ENCODE measurements at regions not wholly inside any gene's neighbourhood (a gene's known extent, or its start where the extent isn't known, plus 50 kb on each side); places are given as distances from the start of the nearest gene placed in this dataset.

- DNase-seq (ENCODE audit: low spot score), result no peak
- Histone ChIP-seq H2AFZ (peak overlapping the region; percentile 59), H3K4me1 (ENCODE audit: insufficient read depth) (0 out of 2 replicates have a peak, but pooled peaks cover 10% of the 10 kb centered on the region), H3K4me3 (no peak overlapping the region), H3K79me2 (replicated peaks; ENCODE audit: insufficient read depth) (no peaks in the 10 kb centered on the region), H3K4me2 (no peak overlapping the region), H3K36me3 (ENCODE audit: insufficient read depth) (no peaks in the 10 kb centered on the region), H3K9me2 (ENCODE audit: insufficient read depth) (0 out of 2 replicates have a peak, but pooled peaks cover 4% of the 10 kb centered on the region), H4K20me1 (replicated peaks; ENCODE audit: insufficient read depth) (no peaks in the 10 kb centered on the region), H3F3A (replicated peaks; ENCODE audit: low read depth) (no peaks in the 10 kb centered on the region; the same call in 1 of the 2 replicates), H3K27me3 (ENCODE audit: insufficient read depth) (no peaks in the 10 kb centered on the region), H3K27ac (ENCODE audit: low read depth) (no peak overlapping the region)
- no peak overlapping the region for H3K4me3 Mint-ChIP-seq
- peaks cover 21% of the 10 kb centered on the region for H3K27me3 Mint-ChIP-seq (ENCODE audit: insufficient read depth, low read depth, poor library complexity)
- peaks cover 10% of the 10 kb centered on the region for H3K9me3 Mint-ChIP-seq
- H3K4me1 Mint-ChIP-seq, result peaks cover 18% of the 10 kb centered on the region
- TF ChIP-seq POLR2AphosphoS5 (IDR thresholded peaks at IDR 0.05; ENCODE audit: low read depth) (no peak), ZNF331 (CRISPR knock-in tag; IDR thresholded peaks at IDR 0.05; ENCODE audit: low read depth) (no peak)
- no peak overlapping the region for H3K27ac Mint-ChIP-seq
- ATAC-seq, result peak; percentile 41
- H3K36me3 Mint-ChIP-seq (ENCODE audit: low read depth), result peaks cover 9% of the 10 kb centered on the region; the same call in 2 of the 3 replicates
These were observed 65.2 kb upstream of the CECR2 start for GRCh38 chr22:17303840-17304779.

GRCh38 chr22:17303441-17303839 lies 65.8 kb upstream of the CECR2 start:
- H3K4me2 ChIP-seq, result no peak overlapping the region
- H3F3A ChIP-seq (replicated peaks; ENCODE audit: low read depth), result no peaks in the 10 kb centered on the region; the same call in 1 of the 2 replicates
- 0 out of 2 replicates have a peak, but pooled peaks cover 4% of the 10 kb centered on the region for H3K9me2 ChIP-seq (ENCODE audit: insufficient read depth)
- ATAC-seq (no peak), DNase-seq (ENCODE audit: low spot score) (no peak)
- no peaks in the 10 kb centered on the region for H3K27me3 ChIP-seq (ENCODE audit: insufficient read depth)
- no peak overlapping the region; the same call in 2 of the 3 replicates for H3K4me3 Mint-ChIP-seq
- peaks cover 9% of the 10 kb centered on the region; the same call in 2 of the 3 replicates for H3K36me3 Mint-ChIP-seq (ENCODE audit: low read depth)
- no peak overlapping the region for H3K27ac Mint-ChIP-seq
- H4K20me1 ChIP-seq (replicated peaks; ENCODE audit: insufficient read depth), result no peaks in the 10 kb centered on the region
- H3K9me3 Mint-ChIP-seq, result peaks cover 16% of the 10 kb centered on the region
- H3K4me3 ChIP-seq, result no peak overlapping the region
- H3K27ac ChIP-seq (ENCODE audit: low read depth), result no peak overlapping the region
- H3K4me1 Mint-ChIP-seq, result peaks cover 18% of the 10 kb centered on the region
- H3K27me3 Mint-ChIP-seq (ENCODE audit: insufficient read depth, low read depth, poor library complexity), result peaks cover 21% of the 10 kb centered on the region
- no peaks in the 10 kb centered on the region for H3K36me3 ChIP-seq (ENCODE audit: insufficient read depth)
- peak overlapping the region; percentile 59 for H2AFZ ChIP-seq
- 0 out of 2 replicates have a peak, but pooled peaks cover 10% of the 10 kb centered on the region for H3K4me1 ChIP-seq (ENCODE audit: insufficient read depth)
- no peaks in the 10 kb centered on the region for H3K79me2 ChIP-seq (replicated peaks; ENCODE audit: insufficient read depth)
- TF ChIP-seq POLR2AphosphoS5 (IDR thresholded peaks at IDR 0.05; ENCODE audit: low read depth) (no peak), ETS1 (IDR thresholded peaks at IDR 0.05) (no peak), STAT1 (IDR thresholded peaks at IDR 0.05; ENCODE audit: unreplicated experiment) (no peak), NANOG (IDR thresholded peaks at IDR 0.05; ENCODE audit: borderline replicate concordance) (no peak), CTCF (conservative IDR thresholded peaks at IDR 0.05; ENCODE audit: low read depth in 2 of 2) (no peak), ZNF462 (CRISPR knock-in tag; IDR thresholded peaks at IDR 0.05) (no peak), EZH2phosphoT487 (IDR thresholded peaks at IDR 0.05; ENCODE audit: unreplicated experiment) (no peak), ZNF114 (CRISPR knock-in tag; IDR thresholded peaks at IDR 0.05) (no peak), JUNB (IDR thresholded peaks at IDR 0.05; ENCODE audit: unreplicated experiment) (no peak)

All from GM23338 (cell line).